GDM1 (cell line): ENCODE measurements at regions not wholly inside any gene's neighbourhood (a gene's known extent, or its start where the extent isn't known, plus 50 kb on each side); places are given as distances from the start of the nearest gene placed in this dataset.

Experiments used
- DNase-seq: peaks from one replicate; lab custom pipeline; 2025; lab: John Stamatoyannopoulos, UW

DNA sequence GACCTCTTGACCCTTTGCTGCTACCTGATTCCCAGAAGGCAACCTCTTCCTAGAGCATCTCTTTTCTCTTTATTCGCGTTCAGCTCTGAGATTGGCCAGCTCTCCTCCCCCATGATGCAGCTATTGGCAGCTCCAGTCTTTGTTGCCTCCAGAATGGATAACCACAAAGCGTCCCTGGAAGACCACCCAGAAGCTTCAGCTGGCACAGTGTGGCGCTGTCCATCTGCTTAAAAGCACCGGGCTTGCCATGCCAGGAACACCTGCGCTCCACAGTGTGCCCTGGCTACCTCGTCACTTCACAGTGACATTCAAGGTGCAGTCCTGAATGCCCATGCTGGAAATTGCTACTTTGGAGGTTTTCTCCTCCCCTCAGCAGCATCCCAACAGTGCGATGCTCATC, 353.9 kb downstream of the LMO4 start:
- no peak for DNase-seq

DNA sequence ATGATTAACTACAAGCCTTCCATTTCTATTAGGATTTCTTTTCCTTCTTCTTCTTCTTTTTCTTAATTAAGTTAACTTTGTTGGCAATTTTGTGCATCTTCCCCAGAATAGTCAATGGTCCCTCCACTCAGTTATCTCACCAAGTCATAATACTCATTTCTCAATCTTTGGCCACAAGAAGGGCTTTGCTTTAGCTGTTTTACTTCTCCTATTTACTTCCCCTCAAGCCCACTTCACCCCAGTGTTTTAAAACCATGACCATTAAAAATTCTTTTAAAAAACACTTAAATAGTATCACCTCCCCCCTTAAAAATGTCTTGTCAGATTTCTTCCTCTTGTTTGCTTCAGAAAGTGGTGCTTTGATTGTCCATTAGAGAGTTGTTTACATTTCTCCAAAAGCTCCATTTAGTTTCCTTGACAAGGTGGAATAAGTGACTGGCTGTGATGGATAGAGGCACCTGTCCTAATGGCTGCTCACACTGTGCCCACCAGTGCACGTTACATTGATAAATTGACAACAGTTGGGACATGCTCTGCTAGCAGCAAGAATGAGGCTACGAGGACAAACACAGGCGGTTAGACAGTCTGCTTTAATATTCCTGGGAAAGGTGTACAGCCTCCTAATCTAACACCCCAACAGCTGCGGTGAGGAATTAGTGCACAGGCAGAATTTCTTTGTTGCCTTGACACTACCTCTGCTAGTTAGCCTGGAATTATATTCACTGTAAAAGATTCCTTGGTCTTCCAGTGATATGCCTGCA, 354.7 kb downstream of the LMO4 start:
- no peak for DNase-seq

GRCh38 chr1:87684194-87684593, 355.5 kb downstream of the LMO4 start:
- DNase-seq = no peak

GRCh38 chr1:87684713-87685205, 356.1 kb downstream of the LMO4 start:
- no peak for DNase-seq

GRCh38 chr1:87685311-87686135, 356.8 kb downstream of the LMO4 start:
- no peak for DNase-seq

DNA sequence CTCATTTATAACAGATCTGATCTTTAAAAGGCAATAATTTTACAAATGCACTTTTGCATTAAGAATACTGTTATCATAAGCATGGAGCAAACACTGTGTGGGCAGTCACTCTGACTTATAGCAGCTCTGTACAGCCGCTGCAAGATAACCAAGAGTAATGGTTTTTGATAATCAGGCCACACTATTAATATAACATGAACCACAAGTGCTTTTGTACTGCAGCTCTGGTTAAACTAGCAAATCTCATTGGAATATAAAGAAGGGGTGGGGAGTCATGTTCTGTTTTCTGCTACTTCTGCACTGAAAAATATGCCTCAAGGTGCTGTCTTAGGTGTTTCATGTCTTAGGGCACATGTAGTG, 357.4 kb downstream of the LMO4 start:
- no peak for DNase-seq

DNA sequence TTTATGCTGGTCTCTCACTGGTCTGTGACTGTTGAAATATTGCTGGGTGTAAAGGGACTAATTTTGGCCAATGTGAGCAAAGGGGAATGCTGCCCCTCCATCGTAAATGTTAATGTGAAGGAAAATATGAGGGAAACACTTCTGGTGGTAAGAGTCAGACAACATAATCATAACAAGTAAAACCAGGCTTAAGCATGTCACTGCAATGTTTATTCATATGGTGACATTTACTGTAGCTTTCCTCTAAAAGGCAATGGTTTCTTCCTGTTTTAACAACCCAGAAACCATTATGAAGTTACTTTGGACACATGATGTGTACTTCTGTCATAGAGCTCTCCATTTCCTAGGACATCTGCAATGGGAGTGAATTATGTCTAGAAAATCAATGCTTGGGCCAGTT, 358.0 kb downstream of the LMO4 start:
- DNase-seq = no peak

- no peak for DNase-seq
These were observed 359.5 kb downstream of the LMO4 start for GRCh38 chr1:87688136-87688535.

GRCh38 chr1:87689487-87689886, 360.8 kb downstream of the LMO4 start:
- no peak for DNase-seq

- DNase-seq = no peak
These were observed 367.8 kb downstream of the LMO4 start for GRCh38 chr1:87696483-87696882.

DNA sequence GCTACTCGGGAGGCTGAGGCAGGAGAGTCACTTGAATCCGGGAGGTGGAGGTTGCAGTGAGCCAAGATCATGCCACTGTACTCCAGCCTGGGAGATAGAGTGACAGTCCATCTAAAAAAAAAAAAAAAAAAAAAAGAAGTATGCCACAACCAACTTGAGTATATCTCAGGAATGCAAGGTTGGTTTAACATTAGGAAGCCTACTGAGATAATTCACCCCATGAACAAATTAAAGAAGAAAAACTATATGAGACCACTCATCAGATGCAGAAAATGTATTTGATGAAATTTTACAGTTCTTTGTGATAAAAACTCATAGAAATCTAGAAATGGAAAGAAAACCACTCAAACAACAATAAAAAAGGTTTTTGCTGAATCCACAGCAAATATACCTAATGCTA, 373.8 kb downstream of the LMO4 start:
- no peak for DNase-seq

DNA sequence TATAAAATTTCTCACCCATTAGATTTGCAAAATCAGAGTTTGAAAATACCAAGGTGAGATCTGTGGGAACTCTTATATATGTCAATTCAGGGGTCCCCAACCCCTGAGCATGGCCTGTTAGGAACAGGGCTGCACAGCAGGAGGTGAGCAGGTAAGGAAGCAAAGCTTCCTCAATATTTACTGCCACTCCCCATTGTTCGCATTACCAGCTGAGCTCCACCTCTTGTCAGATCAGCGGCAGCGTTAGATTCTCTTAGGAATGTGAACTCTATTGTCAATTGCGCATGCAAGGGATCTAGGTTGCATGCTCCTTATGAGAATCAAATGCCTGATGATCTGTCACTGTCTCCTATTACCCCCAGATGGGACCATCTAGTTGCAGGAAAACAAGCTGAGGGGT, 376.6 kb downstream of the LMO4 start:
- no peak for DNase-seq

GRCh38 chr1:87706203-87706602, 377.5 kb downstream of the LMO4 start:
- DNase-seq = no peak

- no peak for DNase-seq
These were observed 378.1 kb downstream of the LMO4 start for GRCh38 chr1:87706779-87707228.

DNA sequence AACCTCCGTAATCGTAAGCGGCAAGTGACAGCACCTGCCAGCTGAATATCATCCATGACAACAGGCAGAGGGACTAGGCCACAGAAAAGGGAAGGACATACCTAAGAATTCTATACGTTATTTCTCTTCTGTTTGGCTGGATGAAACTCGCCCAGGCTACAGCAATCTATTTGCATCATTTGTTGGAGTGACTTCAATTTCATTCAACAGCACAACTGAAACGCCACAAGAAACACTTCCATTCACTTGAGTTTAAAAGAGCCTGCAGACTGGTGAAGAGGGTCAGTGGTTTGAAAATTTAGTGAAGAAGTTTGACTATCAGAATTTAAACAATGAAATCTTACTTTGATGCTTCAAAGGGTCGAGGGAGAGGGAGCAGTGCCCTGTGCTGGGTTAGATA, 378.7 kb downstream of the LMO4 start:
- no peak for DNase-seq

DNA sequence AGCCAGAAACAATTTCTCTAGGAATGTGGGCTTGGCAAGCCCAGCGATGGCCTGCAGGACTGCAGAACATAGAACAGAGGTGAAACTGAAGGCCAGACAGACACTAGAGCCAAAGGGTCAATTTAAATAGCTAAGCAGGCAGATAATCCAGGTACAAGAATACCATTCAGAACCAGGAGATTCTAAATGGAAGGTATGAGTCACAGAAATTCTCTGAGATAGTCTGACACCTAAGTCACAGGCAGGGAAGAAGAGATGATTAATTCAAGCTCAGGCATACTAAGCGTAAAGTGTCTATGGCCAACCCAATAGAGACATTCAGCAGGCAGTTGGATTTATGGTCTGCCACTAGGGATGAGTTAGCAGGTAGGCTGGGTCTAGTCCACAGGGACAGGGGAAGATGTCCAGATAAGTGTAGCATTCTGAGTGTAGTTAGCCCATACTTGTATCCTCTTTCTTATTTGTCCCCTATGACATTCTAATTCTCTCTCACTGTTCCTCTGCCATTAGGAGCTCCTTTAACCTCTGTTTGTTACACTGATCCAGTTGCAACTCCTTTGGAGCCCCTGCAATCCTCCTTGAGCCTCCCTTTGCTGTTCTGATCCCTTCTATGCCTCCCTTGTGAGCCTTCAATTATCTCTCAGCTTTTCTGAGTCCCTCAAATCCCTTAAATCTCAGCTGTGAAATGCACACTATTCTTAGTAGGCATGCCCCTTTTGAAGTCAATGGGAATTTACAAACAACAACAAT, 383.8 kb downstream of the LMO4 start:
- DNase-seq = no peak

DNA sequence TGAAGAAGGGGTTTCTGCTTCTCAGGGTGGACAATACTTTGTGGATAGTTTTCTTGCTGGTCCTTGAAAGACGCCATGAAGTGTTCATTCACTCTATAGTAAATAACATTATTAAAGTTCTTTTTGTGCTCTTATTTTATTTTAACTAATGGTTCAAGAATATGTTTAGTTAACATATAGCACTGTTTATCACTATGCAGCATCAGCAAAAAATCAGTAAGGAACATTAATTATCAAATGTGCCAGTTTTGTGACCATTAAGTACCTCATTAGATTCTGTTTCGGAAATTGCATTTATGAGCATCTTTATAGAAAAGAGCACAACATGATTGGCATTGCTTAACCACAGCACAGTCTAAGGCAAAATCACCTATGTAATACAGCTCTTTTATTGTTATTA, 385.6 kb downstream of the LMO4 start:
- DNase-seq = no peak

GRCh38 chr1:87715052-87715451, 386.4 kb downstream of the LMO4 start:
- DNase-seq = no peak

- DNase-seq = no peak
These were observed 386.8 kb downstream of the LMO4 start for GRCh38 chr1:87715471-87715870.

- DNase-seq = no peak
These were observed 388.5 kb downstream of the LMO4 start for GRCh38 chr1:87717157-87717670.

DNA sequence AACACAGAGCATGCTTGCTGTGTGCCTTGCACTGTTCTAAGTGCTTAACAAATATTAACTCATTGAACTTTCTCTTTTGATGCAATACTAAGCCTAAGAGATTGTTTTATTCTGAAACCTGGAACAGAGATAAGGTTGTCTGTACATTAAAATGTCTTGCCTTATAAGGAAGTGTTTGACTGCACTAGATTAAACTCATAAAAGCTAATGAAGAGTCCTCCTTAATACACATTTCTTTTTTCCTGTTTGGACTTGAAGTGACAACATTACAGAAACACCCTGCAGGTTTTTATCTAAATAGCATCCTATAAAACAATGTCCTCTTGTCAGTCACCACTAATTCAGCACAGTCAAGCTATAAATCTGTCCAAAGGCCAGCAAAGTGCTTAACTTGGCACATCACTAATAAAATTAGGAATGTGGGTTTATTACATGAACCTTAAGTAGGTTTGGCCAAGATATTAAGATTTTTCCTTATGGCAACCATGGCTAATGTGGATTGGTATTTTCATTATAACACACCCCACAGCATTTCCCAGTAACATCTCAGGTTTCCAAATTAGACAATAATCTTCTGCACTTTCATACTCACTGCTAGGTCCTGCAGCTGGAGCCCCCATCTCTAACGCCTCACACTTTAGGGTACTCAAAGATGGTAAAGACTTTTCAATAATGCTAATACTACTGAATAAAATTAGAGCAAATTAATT, 389.7 kb downstream of the LMO4 start:
- no peak for DNase-seq

- DNase-seq = no peak
These were observed 391.0 kb downstream of the LMO4 start for GRCh38 chr1:87719658-87720057.
